ENCODE measurements at regions not wholly inside any gene's neighbourhood (a gene's known extent, or its start where the extent isn't known, plus 50 kb on each side); places are given as distances from the start of the nearest gene placed in this dataset.

DNA sequence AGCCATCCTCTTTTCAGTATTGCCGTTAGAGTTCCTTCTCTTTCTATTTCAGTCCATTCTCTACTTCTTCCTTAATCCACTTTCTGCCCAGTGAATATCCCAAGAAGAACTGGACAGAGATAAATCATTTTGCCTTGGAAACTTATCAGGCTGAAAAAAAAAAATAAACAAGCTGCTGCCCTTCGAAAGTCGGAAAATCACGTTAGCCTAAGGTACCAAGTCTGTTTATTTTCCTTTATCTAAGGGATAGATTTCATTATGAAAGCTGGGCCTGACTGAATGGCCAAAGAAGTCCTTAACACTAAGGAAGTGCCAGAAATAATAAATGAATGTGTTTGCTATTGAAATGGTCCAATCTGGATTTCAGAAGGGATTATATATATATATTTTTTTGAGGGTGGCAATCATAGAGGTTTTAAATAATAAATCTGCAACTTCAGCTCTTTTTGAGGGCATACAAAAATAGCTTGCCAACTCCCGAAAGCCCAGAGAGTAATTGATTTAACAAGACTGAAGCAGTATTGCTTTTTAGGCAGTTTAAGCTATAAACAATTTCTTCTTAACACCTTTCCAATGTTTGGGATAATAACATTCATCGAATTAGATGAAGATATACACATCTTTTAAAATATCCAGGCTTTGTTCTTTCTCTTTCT, 127.0 kb upstream of the STMND1 start:
- no peak for FAIRE-seq

- no peak for FAIRE-seq
Measured at GRCh38 chr6:16974387-16974673, 127.5 kb upstream of the STMND1 start.

- FAIRE-seq: no peak
Measured at GRCh38 chr6:16973545-16974386, 128.1 kb upstream of the STMND1 start.

DNA sequence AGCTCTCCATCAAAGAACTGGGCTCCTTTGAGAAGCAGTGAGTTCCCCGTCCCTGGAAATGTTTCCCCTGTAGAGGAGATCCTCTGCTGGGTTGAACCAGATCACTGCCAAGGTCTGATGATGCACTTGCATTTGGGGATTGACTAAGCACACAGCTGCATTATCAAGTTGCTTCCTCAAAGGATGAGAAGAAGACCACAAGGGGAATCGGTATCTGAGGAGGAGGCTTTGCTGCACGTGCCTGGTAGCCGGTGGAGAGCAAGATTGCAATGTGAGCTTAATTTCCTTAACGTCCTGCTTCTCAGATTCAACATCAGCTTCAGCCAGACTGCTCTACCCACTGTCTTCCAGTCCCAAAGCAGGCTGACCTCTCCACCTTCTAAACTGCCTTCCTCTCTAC, 128.8 kb upstream of the STMND1 start:
- FAIRE-seq: no peak

- no peak for FAIRE-seq
Measured at GRCh38 chr6:16972535-16972934, 129.3 kb upstream of the STMND1 start.

DNA sequence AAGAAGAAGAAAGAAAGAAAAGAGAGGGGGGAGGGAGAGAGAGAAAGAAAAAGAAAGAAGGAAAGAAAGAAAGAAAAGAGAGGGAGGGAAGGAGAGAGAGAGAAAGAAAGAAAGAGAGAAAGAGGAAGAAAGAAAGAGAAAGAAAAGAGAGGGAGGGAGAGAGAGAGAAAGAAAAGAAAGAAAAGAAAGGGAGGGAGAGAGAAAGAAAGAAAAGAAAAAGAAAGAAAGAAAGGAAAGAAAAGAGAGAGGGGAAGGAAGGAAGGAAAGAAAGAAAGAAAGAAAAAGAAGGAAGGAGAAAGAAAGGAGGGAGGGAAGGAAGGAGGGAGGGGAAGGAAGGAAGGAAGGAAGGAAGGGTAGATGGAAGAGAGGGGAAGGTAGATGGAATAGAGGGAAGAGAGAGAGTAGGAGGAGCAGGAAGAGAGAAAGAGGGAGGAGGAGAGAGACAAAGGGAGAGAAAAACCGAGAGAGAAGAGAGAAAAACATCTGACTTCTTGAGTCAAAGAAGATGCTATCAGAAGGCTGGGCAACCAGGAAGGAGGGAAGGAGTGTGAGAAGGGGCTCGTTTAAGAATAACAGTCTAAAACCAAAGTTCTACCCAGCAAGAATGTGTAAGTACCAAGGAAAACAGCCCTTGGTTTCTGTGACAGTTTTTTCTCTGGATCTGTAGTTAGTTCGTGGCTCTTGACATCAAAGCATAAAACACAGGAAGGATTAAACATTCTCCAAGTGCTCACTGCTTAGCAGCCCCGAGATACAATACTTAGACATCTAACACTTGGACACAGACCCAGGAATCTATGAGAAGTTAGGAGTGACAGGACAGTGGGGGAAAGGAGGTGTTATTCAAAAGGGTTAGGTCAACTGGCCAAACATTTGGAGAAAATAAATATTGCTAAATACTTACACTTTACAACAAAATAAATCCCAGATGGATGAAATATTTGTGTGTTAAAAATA, 131.9 kb upstream of the STMND1 start:
- no peak for FAIRE-seq

GRCh38 chr6:16968101-16968500, 133.7 kb upstream of the STMND1 start:
- no peak for FAIRE-seq

- FAIRE-seq: no peak
Measured at GRCh38 chr6:16967470-16967817, 134.4 kb upstream of the STMND1 start.

GRCh38 chr6:16966791-16967469, 134.9 kb upstream of the STMND1 start:
- no peak for FAIRE-seq

DNA sequence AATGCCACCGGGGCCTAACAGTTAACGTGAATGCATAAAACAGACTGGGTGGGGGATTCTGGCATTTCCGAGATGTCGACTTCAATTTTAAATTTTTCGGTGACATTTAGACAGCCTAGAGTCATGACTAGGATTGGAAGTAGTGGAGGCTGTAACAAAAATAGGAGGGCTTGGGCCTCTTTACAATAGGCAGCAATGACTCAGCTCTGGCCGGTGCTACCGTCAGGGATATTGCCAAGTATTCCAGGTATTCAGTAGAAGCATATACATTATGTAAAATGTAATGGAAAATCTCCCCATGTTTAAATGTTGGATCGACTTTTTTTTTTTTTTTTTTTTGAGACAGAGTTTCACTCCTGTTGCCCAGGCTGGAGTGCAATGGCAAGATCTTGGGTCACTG, 136.2 kb upstream of the STMND1 start:
- no peak for FAIRE-seq

DNA sequence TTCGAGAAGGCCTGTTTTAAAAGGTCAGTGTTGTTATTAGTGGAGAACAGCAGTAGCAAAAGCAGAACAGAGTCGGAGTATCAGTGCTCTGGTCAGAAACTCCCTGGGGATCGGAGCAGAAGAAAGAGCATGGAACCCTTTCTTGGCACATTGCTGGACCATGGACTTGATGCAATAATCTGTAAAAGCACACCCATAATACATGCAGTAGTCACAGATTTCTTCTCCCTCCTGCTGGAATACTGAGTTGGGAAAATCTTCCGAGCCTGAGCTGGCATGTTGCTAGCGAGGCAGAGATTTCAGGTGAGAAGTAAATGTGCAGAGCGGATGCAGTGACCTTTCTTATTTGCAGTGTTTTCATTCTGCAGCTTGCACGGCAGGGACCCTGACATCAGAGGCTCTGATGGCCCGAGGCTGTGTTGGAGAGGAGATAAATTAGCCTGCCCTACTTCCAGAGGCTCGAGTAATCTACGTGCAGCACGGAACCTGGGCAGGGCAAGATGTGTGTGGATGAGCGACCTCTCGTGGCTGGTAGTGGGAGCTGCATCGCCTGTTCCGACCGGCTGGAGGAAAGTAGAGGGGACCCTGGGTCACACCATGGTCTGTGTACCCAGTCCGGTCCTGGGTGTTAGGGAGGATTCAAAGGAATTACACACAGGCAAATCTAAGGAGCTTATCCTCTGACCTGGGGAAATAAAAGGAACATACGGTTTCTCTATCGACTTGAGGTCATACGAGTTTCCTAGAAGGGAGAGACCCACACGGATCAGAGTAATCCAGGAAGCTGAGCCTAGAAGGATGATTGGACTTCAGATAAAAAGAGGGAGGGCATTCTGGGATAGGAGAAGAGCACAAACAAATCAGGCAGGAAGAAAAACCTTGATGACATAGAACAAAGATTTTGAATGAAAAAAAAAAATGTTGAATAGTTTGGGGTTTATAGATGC, 137.0 kb upstream of the STMND1 start:
- FAIRE-seq: no peak

DNA sequence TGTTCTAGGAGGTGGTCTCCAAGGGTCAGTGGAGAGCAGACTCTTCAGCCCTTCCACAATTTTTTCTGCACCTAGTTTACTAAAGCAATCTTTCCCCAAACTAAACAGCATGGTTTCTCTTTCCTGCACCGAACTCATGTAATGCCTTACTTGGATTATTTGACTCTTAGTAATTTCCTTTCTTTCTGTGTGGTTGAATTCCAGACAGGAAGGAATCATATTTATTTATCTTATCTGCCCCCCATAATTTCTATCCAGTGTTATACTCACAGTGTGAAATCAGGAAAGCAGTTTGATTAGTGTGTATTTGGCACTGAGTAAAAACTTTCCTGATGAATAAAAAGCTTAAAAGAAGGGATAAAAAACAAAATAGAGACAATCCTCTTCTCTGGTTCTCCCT, 140.3 kb upstream of the STMND1 start:
- FAIRE-seq: no peak

- no peak for FAIRE-seq
Measured at GRCh38 chr6:16959789-16960188, 142.1 kb upstream of the STMND1 start.

DNA sequence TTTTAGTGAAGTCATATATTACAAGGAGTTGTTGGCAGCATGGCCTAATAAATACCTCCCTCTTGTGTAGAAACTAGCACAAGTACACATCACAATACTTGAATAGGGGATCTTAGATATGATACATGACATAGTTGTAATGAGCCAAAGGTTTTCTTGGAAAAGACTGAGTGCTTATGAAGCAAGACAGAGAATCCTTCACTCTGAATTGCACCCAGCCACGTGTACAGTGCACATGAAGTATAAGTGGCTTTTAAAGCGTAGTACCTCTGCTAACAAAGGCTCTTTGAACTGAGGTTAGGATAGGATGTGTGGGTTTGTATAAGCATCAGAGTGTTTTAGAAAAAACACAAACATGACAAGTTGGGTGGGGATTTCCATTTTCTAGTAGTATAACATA, 145.5 kb upstream of the STMND1 start:
- no peak for FAIRE-seq

DNA sequence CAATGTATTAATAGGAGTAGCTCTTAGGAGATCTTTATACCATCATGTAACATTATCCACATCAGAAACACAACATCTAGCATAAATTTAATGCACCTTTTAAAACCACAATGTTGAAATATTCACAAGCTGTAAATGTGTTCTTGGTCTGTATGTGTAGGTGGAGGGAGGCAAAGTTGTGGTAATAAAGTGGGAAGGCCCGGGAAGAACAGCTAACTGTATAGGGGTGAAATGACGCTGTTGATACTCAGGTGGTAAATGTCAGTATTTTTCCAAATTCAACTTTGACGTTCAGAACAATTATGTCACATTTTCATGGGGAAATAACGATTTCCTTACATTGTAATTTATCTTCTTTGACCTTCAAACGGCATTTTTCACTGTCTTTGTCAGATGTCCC, 146.0 kb upstream of the STMND1 start:
- FAIRE-seq: no peak

GRCh38 chr6:16953905-16954304, 147.9 kb upstream of the STMND1 start:
- no peak for FAIRE-seq

GRCh38 chr6:16953446-16953845, 148.4 kb upstream of the STMND1 start:
- no peak for FAIRE-seq

DNA sequence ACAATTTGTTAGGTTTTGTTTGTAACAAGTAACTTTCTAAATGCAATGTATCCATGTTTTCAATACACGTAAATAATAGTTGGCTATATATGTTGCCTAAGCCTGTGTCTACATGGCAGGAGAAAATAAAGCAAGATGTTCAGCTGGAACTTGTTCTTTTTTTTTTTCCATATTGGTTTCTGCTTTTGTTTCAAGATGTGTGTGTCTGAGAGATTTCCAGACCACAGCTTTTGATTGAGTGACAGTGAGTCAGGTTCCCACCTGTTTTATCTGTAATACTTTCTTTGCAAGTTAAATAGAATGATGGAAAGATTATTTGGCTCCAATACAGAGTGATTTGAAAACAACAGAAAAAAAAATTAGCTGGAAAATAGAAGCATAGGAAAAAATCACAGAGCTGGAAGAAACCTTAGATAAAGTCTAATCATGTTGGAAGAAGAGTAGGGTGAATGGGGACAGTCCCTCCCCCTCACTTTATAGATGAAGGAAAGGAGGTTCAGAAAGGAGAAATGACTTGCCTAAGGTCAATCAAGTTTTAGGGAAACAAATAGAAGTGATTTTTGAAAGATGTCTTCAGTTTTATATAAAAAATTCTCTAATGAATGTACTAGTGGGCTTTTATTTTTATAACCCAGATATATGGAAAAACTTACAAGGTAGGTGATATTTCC, 150.9 kb upstream of the STMND1 start:
- FAIRE-seq: no peak

DNA sequence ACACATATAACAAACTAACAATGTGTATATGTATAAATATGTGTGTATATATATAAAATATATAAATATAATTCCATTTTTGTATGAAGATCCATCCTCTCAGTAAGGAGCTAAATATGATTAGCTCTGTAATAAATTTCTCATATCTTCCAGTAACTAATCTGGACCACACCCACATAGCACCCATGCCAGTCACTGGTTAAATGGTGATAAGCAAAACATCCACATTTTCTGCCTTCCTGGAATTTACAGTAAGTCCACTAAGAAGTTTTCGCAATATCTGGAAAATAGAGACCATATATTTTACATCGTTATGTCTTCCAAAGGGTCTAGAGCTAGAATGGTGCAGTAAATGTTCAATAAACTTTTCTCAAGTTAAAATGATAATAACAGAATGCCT, 151.5 kb upstream of the STMND1 start:
- no peak for FAIRE-seq

DNA sequence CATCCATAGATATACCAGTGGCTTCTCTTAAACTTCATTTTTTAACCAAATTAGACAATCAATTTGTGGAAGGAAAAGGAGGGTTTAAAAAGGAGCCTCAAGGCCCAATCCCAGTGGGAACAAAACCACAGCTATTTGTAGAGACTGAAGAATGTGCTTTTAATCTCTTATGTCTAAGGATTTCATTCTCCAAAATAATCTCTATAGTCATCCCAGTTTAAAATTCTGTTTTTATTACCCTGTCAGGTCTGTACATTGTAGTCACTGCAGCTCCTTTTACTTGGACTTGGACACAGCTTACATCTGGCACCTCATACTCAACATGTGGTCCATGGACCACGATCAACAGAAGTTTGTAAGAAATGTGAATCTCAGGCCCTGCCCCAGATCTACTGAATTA, 152.1 kb upstream of the STMND1 start:
- no peak for FAIRE-seq

DNA sequence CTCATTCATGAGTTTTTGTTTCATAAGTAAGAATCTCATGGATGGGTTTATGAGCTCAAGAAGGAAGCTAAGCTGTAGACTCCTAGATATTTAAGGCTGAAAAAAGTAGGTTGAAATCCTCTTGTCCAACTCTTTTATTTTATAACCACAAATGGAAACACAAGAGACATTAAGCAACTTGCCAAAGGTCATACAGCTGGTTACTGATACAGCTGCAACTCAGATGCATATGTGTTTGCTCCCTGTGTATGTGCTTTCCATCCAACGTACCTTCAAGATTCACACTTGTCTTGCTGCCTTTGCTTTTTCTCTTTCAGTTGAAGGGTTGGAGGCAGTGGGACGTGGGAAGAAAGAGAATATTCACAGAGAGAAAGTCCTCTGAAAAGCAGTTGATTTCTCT, 153.5 kb upstream of the STMND1 start:
- no peak for FAIRE-seq

All from islet of Langerhans (tissue), 1 donor.